Osteocyte (in vitro differentiated cells): ENCODE measurements at regions not wholly inside any gene's neighbourhood (a gene's known extent, or its start where the extent isn't known, plus 50 kb on each side); places are given as distances from the start of the nearest gene placed in this dataset.
A peak's percentile ranks its signal among the peaks of the same experiment; 100 is the strongest.

Experiments
- DNase-seq: peaks from one replicate; pipeline ENCODE4 v3.0.0; 2021; ENCODE audit warnings: mixed read lengths; ENCODE audit not compliant: unreplicated experiment; ENCODE audit errors: extremely low spot score
- H3K27ac Mint-ChIP-seq: one replicate; pipeline ENCODE4 v1.8.0; 2021; ENCODE audit warnings: mild to moderate bottlenecking, mixed read lengths; ENCODE audit not compliant: unreplicated experiment
- H3K27me3 Mint-ChIP-seq: one replicate; pipeline ENCODE4 v1.8.0; 2021; ENCODE audit warnings: mixed read lengths; ENCODE audit not compliant: unreplicated experiment
- H3K36me3 Mint-ChIP-seq: one replicate; pipeline ENCODE4 v1.8.0; 2021; ENCODE audit warnings: mixed read lengths; ENCODE audit not compliant: unreplicated experiment
- H3K4me1 Mint-ChIP-seq: one replicate; pipeline ENCODE4 v1.8.0; 2021; ENCODE audit warnings: mixed read lengths; ENCODE audit not compliant: unreplicated experiment
- H3K4me3 Mint-ChIP-seq: one replicate; pipeline ENCODE4 v1.8.0; 2021; ENCODE audit warnings: mild to moderate bottlenecking, moderate library complexity, mixed read lengths; ENCODE audit not compliant: unreplicated experiment
- H3K9me3 Mint-ChIP-seq: one replicate; pipeline ENCODE4 v1.8.0; 2021; ENCODE audit warnings: mixed read lengths; ENCODE audit not compliant: unreplicated experiment
- TF ChIP-seq, protein P1 (sequence below): fragments of 200-600 bp; sonication (generic); IDR thresholded peaks from 2 replicates; pipeline ENCODE4 v1.5.0; 2021; ENCODE audit warnings: antibody characterized with exemption, mild to moderate bottlenecking, moderate library complexity

GRCh38 chr12:91388573-91388972 lies 206.0 kb upstream of the DCN start:
- H3K4me3 Mint-ChIP-seq = no peak overlapping the region
- TF ChIP-seq, protein P1, sequence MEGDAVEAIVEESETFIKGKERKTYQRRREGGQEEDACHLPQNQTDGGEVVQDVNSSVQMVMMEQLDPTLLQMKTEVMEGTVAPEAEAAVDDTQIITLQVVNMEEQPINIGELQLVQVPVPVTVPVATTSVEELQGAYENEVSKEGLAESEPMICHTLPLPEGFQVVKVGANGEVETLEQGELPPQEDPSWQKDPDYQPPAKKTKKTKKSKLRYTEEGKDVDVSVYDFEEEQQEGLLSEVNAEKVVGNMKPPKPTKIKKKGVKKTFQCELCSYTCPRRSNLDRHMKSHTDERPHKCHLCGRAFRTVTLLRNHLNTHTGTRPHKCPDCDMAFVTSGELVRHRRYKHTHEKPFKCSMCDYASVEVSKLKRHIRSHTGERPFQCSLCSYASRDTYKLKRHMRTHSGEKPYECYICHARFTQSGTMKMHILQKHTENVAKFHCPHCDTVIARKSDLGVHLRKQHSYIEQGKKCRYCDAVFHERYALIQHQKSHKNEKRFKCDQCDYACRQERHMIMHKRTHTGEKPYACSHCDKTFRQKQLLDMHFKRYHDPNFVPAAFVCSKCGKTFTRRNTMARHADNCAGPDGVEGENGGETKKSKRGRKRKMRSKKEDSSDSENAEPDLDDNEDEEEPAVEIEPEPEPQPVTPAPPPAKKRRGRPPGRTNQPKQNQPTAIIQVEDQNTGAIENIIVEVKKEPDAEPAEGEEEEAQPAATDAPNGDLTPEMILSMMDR = no peak
- H3K36me3 Mint-ChIP-seq = no peaks in the 10 kb centered on the region
- peak overlapping the region; percentile 35 for H3K27ac Mint-ChIP-seq
- H3K27me3 Mint-ChIP-seq = no peaks in the 10 kb centered on the region
- peaks cover 17% of the 10 kb centered on the region for H3K9me3 Mint-ChIP-seq
- DNase-seq = no peak
- peaks cover 10% of the 10 kb centered on the region for H3K4me1 Mint-ChIP-seq

- TF ChIP-seq, protein P1 = no peak
- H3K4me3 Mint-ChIP-seq = no peak overlapping the region
- no peak overlapping the region for H3K27ac Mint-ChIP-seq
- peaks cover 14% of the 10 kb centered on the region for H3K9me3 Mint-ChIP-seq
- no peaks in the 10 kb centered on the region for H3K36me3 Mint-ChIP-seq
- no peak for DNase-seq
- peaks cover 10% of the 10 kb centered on the region for H3K4me1 Mint-ChIP-seq
- no peaks in the 10 kb centered on the region for H3K27me3 Mint-ChIP-seq
Observed at GRCh38 chr12:91387461-91388134, 205.0 kb upstream of the DCN start.

DNA sequence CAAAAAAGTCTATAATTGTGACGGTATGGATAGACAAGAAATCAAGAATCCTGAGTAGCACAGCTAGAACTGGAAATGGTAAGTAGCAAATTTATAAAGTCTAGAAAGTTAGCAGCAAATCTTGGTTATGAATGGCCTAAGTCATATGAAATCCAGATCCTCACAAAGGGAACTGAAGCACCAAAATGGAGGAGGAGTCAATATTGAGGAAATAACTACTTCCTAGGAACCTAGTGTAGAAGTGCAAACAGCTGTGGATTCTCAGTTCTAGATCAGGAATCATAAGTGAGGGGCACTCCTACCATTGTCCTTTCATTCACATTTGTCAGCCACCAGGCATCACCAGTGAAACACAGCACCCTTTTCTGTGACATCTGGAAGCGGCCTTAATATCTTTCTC lies 202.2 kb upstream of the DCN start:
- no peak overlapping the region for H3K4me3 Mint-ChIP-seq
- no peaks in the 10 kb centered on the region for H3K36me3 Mint-ChIP-seq
- H3K9me3 Mint-ChIP-seq = no peaks in the 10 kb centered on the region
- H3K4me1 Mint-ChIP-seq = peaks cover 21% of the 10 kb centered on the region
- DNase-seq = no peak
- H3K27me3 Mint-ChIP-seq = no peaks in the 10 kb centered on the region
- H3K27ac Mint-ChIP-seq = no peak overlapping the region
- TF ChIP-seq, protein P1 = no peak

GRCh38 chr12:91384366-91384765 lies 201.7 kb upstream of the DCN start:
- Mint-ChIP-seq H3K27me3 (no peaks in the 10 kb centered on the region), H3K4me3 (no peak overlapping the region), H3K27ac (no peak overlapping the region), H3K9me3 (no peaks in the 10 kb centered on the region), H3K36me3 (no peaks in the 10 kb centered on the region), H3K4me1 (peaks cover 23% of the 10 kb centered on the region)
- no peak for DNase-seq
- TF ChIP-seq, protein P1 = no peak

DNA sequence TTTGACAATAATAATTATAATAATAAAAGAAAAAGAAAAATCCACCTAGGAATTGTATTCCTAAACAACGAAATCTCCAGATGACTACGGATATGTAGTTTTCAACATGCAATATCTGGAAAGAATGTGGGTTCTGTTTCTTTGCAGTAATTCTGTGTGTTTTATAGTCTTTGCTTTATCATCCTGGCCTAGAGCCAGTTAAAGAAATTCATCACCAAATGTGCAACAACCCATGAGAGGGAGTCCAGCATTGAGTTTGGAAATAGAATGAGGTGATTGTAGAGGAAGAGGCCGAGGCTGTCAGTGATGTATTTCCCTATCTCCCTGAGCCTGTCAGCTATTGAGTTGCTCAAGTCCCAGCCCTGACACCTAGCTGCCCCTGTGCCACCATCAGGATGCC lies 200.5 kb upstream of the DCN start:
- no peak overlapping the region for H3K4me3 Mint-ChIP-seq
- H3K4me1 Mint-ChIP-seq = peaks cover 23% of the 10 kb centered on the region
- H3K27me3 Mint-ChIP-seq = no peaks in the 10 kb centered on the region
- H3K27ac Mint-ChIP-seq = no peak overlapping the region
- no peak for DNase-seq
- no peaks in the 10 kb centered on the region for H3K36me3 Mint-ChIP-seq
- TF ChIP-seq, protein P1 = no peak
- H3K9me3 Mint-ChIP-seq = no peaks in the 10 kb centered on the region
